SJSA1 (cell line): ENCODE measurements at regions not wholly inside any gene's neighbourhood (a gene's known extent, or its start where the extent isn't known, plus 50 kb on each side); places are given as distances from the start of the nearest gene placed in this dataset.
A peak's percentile ranks its signal among the peaks of the same experiment; 100 is the strongest.

Experiments used
- DNase-seq, 2 experiments: peaks; one replicate each; pipeline ENCODE4 v3.0.0-alpha.2; 2015 to 2020; ENCODE audit warnings: low spot score in 2 of 2, low read depth in 1 of 2
- H3K27ac ChIP-seq: fragments of 250-450 bp; sonication (Bioruptor Pico); 2 replicates; pipeline ENCODE4 v1.5.1; 2020; ENCODE audit warnings: mild to moderate bottlenecking, moderate library complexity
- H3K27me3 ChIP-seq: fragments of 250-450 bp; sonication (Bioruptor Pico); replicated peaks from 2 replicates; pipeline ENCODE4 v1.5.1; 2020; ENCODE audit warnings: mild to moderate bottlenecking, moderate library complexity
- H3K36me3 ChIP-seq: fragments of 250-450 bp; sonication (Bioruptor Pico); 2 replicates; pipeline ENCODE4 v1.5.1; 2020; ENCODE audit warnings: mild to moderate bottlenecking
- H3K4me1 ChIP-seq: fragments of 250-450 bp; sonication (Bioruptor Pico); replicated peaks from 2 replicates; pipeline ENCODE4 v1.6.1; 2021; ENCODE audit warnings: mild to moderate bottlenecking
- H3K4me3 ChIP-seq: fragments of 250-450 bp; sonication (Bioruptor Pico); 2 replicates; pipeline ENCODE4 v1.5.1; 2020; ENCODE audit warnings: mild to moderate bottlenecking
- H3K9me3 ChIP-seq: fragments of 250-450 bp; sonication (Bioruptor Pico); replicated peaks from 2 replicates; pipeline ENCODE4 v1.5.1; 2020; ENCODE audit warnings: mild to moderate bottlenecking

DNA sequence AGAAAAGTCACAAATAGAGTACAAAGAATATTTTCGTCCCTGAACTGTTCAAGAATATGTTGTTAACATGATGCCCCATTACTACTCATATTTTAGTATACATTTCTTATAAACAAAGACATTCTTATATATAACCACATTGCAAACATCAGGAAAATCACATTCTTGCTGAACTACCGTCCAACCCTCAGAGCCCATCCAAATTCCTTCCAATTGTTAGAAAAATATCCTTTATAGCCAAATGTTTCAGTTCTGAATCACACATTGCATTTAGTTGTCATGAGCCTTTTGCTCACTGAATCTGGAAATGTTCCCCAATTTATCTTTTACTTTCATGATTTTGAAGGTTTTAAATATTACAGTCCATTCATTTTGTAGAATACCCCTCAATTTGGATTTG, 467.8 kb upstream of the ARGLU1 start:
- Histone ChIP-seq H3K4me3 (no peak overlapping the region), H3K27ac (peak overlapping the region; percentile 93), H3K27me3 (no peaks in the 10 kb centered on the region), H3K4me1 (peaks cover 27% of the 10 kb centered on the region), H3K9me3 (0 out of 2 replicates have a peak, but pooled peaks cover 6% of the 10 kb centered on the region), H3K36me3 (no peaks in the 10 kb centered on the region)
- peak in 1 of 2 experiments; percentile 90 for DNase-seq

DNA sequence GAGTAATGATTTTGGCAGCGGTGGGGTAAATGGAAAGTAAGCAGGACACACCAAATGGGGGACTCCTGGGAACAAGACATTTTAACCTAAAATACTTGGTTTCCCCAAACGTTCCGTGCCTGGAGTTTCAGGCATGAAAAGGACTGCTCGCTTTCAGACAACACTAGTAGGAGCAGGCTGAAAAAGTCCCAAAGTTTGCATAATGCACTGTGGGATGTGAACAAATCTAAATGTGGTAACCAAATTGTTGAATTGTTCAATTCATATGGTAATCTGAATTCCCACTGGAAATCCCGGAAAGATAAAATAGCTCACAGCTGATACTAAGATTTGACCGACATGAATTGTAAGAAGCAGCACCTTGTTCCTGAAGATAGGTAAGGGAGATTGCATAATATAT, 467.2 kb upstream of the ARGLU1 start:
- Histone ChIP-seq H3K27ac (peak overlapping the region; percentile 93), H3K9me3 (0 out of 2 replicates have a peak, but pooled peaks cover 6% of the 10 kb centered on the region), H3K4me1 (peaks cover 27% of the 10 kb centered on the region), H3K36me3 (no peaks in the 10 kb centered on the region), H3K4me3 (no peak overlapping the region), H3K27me3 (no peaks in the 10 kb centered on the region)
- DNase-seq, result no peak

DNA sequence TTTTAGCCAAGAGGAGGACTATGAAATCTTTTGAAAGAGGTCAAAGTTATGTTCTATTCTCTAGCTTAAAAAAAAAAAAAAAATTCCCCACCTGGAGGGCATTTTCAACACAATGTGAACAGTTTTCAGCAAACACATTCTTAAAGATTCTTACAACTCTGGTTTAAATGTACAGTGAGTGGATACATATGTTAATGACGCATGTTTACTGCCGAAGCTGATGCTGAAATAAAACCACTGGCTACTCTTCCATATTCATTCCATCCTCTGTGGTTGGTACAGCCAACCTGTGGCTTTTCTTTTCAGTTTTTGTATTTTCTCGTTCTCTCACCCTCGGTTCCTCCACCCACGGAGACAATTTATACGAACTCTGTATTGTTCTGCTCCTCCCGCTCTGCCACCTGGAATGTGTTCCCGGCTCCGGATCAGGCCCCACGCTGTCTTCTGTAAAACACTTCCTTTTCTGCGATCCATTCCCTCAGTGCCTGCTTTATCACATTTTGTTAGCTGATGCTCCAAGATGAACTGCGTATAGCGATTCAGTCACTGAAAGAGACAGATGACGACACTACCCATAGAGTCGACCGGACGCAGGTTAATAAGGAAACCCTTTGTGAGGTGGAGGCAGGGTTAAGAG, 466.4 kb upstream of the ARGLU1 start:
- H3K27me3 ChIP-seq, result no peaks in the 10 kb centered on the region
- no peak for DNase-seq
- no peak overlapping the region for H3K4me3 ChIP-seq
- no peaks in the 10 kb centered on the region for H3K36me3 ChIP-seq
- H3K4me1 ChIP-seq, result peaks cover 27% of the 10 kb centered on the region
- H3K9me3 ChIP-seq, result 0 out of 2 replicates have a peak, but pooled peaks cover 6% of the 10 kb centered on the region
- peak overlapping the region; percentile 93 for H3K27ac ChIP-seq

DNA sequence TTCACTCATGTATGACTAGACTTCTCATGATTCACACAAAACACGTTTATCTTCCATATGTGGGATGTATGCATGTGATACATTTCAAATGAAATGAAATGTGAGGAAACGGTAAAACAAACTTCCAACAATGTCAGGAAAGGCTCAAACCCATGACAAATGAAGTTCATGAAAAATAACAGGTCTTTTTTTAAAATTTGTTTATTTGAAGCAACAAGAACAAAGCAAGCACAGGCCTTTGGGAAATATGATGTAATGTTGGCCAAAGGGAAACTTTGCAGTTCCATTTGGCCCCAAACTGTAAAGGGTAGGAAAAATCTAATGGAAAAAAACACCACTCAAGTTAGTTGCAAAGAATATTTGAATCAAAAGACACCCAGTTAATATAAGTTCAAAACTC, 463.8 kb upstream of the ARGLU1 start:
- Histone ChIP-seq H3K4me3 (no peak overlapping the region), H3K27me3 (no peaks in the 10 kb centered on the region), H3K36me3 (no peaks in the 10 kb centered on the region), H3K9me3 (0 out of 2 replicates have a peak, but pooled peaks cover under 1% of the 10 kb centered on the region), H3K27ac (no peak overlapping the region), H3K4me1 (peaks cover 21% of the 10 kb centered on the region)
- no peak for DNase-seq

DNA sequence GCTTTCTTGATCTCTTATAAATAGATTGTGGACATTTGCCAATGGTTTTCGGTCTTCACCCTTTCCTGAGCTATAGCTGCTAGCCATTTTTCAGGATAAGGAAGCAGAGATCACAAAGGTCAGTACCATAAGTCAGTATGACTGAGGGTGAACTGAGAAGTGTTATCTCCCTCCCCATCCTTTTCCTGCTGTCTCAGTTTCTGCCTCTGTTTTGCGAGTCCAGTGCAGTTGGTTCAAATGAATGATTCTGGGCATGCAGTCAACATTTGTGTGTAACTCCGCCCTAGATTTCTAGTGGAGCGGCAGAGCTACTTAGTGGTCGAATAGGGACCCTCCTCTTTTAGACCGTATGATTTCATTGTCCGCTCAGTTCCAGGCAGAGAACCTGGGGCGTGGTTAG, 460.8 kb upstream of the ARGLU1 start:
- Histone ChIP-seq H3K4me3 (no peak overlapping the region), H3K4me1 (no peaks in the 10 kb centered on the region), H3K27me3 (no peaks in the 10 kb centered on the region), H3K9me3 (no peaks in the 10 kb centered on the region), H3K27ac (no peak overlapping the region), H3K36me3 (no peaks in the 10 kb centered on the region)
- no peak for DNase-seq

DNA sequence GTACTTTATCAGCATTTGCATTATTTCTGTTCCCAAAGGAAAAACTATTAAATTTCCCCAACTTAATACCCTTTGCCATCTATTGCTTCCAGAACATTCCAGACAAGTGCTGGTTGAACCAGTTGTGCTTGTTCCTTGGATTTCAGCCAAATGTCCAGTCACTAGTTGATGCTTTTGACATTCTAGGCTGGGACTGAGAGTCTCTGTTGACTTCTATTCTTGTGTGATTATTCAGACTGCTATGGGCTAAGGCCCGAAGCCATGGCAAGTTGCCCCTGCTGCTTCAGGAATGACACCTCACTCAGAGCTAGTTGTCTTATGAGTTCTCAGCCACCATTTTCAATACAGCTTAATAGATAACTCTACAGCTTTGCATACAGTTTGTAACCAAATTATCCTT, 458.1 kb upstream of the ARGLU1 start:
- no peaks in the 10 kb centered on the region for H3K9me3 ChIP-seq
- no peak overlapping the region for H3K27ac ChIP-seq
- no peaks in the 10 kb centered on the region for H3K4me1 ChIP-seq
- no peaks in the 10 kb centered on the region for H3K36me3 ChIP-seq
- no peak overlapping the region for H3K4me3 ChIP-seq
- no peaks in the 10 kb centered on the region for H3K27me3 ChIP-seq
- DNase-seq, result no peak

DNA sequence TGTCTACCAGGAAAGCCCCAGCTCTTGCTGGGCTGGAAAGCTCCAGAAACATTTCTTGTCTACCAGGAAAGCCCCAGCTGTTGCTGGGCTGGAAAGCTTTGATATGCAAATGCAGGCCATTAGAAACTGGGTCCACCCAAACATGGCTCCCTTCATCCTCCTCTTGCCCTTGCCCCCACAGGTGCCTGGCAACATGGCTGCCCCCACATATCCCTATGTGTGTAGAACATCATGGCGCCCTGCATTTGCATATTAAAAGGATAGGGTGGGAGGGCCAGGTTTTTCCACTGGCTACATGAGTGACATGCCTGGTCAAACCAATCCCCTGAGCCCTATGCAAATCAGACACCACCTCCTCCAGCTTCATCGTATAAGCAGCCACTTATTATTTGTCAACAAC, 455.4 kb upstream of the ARGLU1 start:
- no peaks in the 10 kb centered on the region for H3K27me3 ChIP-seq
- no peaks in the 10 kb centered on the region for H3K36me3 ChIP-seq
- H3K27ac ChIP-seq, result no peak overlapping the region
- no peak overlapping the region for H3K4me3 ChIP-seq
- no peaks in the 10 kb centered on the region for H3K9me3 ChIP-seq
- no peak for DNase-seq
- H3K4me1 ChIP-seq, result no peaks in the 10 kb centered on the region

DNA sequence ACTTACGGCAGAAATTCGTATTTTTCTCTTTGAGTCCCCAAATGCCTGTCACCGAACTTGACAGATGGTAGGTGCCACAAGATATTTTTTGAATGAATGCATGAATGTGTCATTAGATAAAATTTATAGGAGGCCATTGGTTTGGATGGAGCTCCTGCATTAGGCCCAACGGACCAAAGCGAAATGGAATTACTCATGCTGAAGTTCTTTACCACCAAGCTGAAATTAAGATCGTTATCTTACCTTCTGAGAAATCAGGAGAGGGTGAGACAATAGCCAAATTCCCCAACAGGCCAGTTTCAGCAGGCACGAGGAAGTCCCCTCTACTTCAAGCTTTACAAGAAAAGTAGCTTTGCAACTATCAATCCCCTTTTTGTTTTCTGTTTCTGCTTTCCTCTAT, 452.5 kb upstream of the ARGLU1 start:
- H3K36me3 ChIP-seq, result no peaks in the 10 kb centered on the region
- H3K4me3 ChIP-seq, result no peak overlapping the region
- no peaks in the 10 kb centered on the region for H3K27me3 ChIP-seq
- no peaks in the 10 kb centered on the region for H3K9me3 ChIP-seq
- no peak for DNase-seq
- H3K27ac ChIP-seq, result no peak overlapping the region
- peaks cover 5% of the 10 kb centered on the region; the same call in 1 of the 2 replicates for H3K4me1 ChIP-seq

DNA sequence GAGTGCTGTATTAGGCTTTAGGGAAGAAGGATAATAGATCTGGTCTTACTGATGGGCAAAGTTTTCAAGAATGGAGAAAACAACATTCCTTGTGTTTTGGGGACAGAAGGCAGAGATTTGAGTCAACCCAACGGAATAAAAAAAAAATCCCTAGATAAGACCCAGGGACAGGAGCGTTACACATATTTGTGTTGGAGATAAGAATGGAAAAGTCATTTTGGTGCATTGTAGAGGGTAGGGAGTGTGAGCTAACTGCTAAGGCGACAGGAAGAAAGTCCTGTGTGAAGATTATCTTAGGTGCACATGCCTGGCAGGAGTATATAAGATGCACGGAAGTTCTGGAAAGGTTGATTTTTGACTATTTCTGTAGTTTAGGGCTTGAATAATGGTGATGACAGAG, 450.3 kb upstream of the ARGLU1 start:
- Histone ChIP-seq H3K4me3 (no peak overlapping the region), H3K27me3 (no peaks in the 10 kb centered on the region), H3K4me1 (peaks cover 5% of the 10 kb centered on the region; the same call in 1 of the 2 replicates), H3K27ac (no peak overlapping the region), H3K36me3 (no peaks in the 10 kb centered on the region), H3K9me3 (no peaks in the 10 kb centered on the region)
- no peak for DNase-seq

DNA sequence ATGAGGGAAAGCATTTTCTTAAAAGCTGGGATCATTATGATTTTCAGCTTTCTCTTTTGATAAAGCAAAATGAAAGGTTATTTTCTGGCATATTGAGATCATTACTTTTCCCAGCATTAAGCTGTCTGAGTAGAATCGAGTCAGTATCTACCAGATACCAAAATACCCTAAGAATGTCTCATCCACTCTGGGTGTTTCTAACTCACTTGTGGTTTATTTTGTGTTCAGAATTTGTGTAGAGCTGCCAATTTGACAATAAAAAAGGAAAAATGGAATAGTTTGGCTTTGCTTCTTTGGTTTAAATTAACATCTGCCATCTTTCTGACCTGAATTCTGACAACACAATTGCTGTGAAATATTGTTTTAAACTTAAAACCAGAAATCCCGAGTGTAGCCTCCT, 438.7 kb upstream of the ARGLU1 start:
- Histone ChIP-seq H3K36me3 (no peaks in the 10 kb centered on the region), H3K27ac (no peak overlapping the region), H3K4me1 (no peaks in the 10 kb centered on the region), H3K27me3 (peaks cover 3% of the 10 kb centered on the region), H3K9me3 (no peaks in the 10 kb centered on the region), H3K4me3 (no peak overlapping the region)
- no peak for DNase-seq

DNA sequence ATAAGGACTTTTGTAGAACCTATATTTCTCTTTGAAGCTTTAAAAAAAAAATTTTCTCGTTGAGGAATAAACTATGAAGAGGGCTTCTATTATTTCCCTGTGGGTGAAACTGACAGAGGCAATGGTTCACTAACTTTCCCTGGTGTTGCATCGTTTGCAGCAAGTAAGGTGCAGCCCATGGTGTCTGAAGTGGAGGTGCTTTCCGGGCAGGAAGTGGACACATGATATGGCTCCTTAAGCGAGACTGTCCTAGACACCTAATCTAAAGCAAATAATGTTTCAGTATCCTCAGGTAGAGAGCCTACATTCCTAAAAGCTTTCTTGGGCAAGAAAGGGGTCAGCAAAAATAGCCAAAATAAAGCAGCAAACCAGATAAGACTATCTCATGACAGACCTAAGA, 437.6 kb upstream of the ARGLU1 start:
- DNase-seq, result no peak
- H3K36me3 ChIP-seq, result no peaks in the 10 kb centered on the region
- no peaks in the 10 kb centered on the region for H3K4me1 ChIP-seq
- H3K4me3 ChIP-seq, result no peak overlapping the region
- peaks cover 3% of the 10 kb centered on the region for H3K27me3 ChIP-seq
- H3K9me3 ChIP-seq, result no peaks in the 10 kb centered on the region
- H3K27ac ChIP-seq, result no peak overlapping the region

DNA sequence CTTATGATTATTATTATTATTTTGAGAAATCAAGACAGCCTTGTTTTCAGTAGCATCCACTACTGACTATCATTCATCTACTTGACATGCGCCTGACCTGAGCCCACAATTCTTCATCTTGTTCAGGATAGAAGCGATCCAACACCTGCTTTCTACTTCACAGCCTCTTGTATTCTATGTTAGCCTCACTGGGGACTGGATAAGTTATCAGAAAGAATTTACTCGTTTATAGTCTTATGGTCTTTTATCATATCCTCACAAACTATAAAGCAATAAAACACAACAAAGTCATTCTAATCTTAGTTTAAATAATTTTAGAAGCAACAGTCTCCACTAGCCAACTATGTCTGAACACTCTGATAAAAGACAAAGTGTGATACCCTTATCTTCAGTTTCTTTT, 436.0 kb upstream of the ARGLU1 start:
- no peaks in the 10 kb centered on the region for H3K4me1 ChIP-seq
- H3K4me3 ChIP-seq, result no peak overlapping the region
- H3K36me3 ChIP-seq, result no peaks in the 10 kb centered on the region
- no peaks in the 10 kb centered on the region for H3K9me3 ChIP-seq
- peaks cover 3% of the 10 kb centered on the region for H3K27me3 ChIP-seq
- H3K27ac ChIP-seq, result no peak overlapping the region
- no peak for DNase-seq

DNA sequence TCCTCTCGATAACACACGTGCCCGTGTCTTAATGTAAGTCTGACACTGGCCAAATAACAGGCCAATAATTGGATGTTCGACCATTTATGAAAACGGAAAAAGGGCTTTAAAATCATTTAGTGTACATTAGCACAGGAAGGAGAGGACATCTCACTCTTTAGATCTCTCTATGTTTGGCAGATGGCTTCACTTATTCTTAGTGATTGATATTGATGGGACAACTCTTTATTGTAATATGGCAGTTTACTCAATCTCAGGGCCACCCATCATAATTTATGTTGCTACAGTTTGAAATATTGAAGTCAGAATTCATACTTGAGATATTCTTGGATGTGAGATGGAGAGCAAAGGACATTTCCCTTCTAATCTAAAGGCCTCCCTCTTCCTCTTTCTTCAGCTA, 430.7 kb upstream of the ARGLU1 start:
- peaks cover 22% of the 10 kb centered on the region for H3K27me3 ChIP-seq
- H3K9me3 ChIP-seq, result no peaks in the 10 kb centered on the region
- H3K27ac ChIP-seq, result no peak overlapping the region
- H3K36me3 ChIP-seq, result no peaks in the 10 kb centered on the region
- no peak overlapping the region for H3K4me3 ChIP-seq
- H3K4me1 ChIP-seq, result no peaks in the 10 kb centered on the region
- no peak for DNase-seq

DNA sequence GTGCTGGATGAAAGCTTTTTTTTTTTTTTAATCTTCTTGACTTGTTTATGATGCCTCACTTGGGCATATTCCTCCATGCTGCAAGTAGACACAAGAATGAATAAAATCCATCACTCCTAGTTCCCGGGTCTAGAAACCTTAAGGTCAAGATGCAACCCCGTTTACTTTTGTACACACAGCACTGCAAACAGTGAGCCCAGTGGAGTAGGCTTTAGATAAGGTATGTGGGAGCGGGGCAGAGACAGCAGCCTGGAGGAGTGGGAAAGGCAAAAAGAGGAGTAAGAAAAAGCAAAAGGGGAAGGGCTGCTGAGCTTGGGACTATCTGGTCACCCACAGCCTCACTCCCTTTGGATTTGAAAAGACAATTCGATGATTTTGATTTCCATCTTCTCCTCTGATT, 429.8 kb upstream of the ARGLU1 start:
- no peak for DNase-seq
- H3K27me3 ChIP-seq, result peaks cover 25% of the 10 kb centered on the region
- H3K36me3 ChIP-seq, result no peaks in the 10 kb centered on the region
- H3K9me3 ChIP-seq, result no peaks in the 10 kb centered on the region
- H3K27ac ChIP-seq, result no peak overlapping the region
- H3K4me3 ChIP-seq, result no peak overlapping the region
- H3K4me1 ChIP-seq, result no peaks in the 10 kb centered on the region
